Stimulated activated naive CD4-positive, alpha-beta T cell (primary cell): ENCODE measurements at regions not wholly inside any gene's neighbourhood (a gene's known extent, or its start where the extent isn't known, plus 50 kb on each side); places are given as distances from the start of the nearest gene placed in this dataset.
A peak's percentile ranks its signal among the peaks of the same experiment; 100 is the strongest.
"Not testable (repeated sequence)": the region's sequence is repeated elsewhere in the genome, so short reads cannot be mapped to it uniquely, and the experiment has no call there.

Source experiments
- DNase-seq, 6 experiments: peaks; one replicate each; lab custom pipeline; 2025; lab: John Stamatoyannopoulos, UW

- DNase-seq = no peak
These were observed 344.7 kb upstream of the TNC start for GRCh38 chr9:115462623-115463022.

- DNase-seq = no peak
These were observed 348.8 kb upstream of the TNC start for GRCh38 chr9:115466756-115467155.

DNA sequence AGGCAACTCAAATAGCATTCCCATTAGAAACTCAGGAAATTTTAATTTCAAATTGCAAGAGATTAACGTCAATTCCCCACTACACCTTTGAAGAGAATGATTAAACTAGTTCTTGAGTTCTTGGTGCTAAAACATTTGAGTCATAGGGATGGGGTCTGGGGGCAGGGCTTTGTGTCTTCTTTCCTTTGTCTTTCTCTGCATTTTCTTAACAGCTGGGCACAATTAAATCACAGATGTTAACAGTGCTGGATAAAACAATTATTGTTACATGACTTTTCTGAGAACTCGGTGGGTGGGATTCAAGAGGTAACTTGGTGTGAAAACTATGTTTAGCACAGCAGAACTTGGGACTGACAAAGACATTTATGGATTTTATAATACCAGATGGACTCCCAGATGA, 351.9 kb upstream of the TNC start:
- DNase-seq = no peak

GRCh38 chr9:115473032-115473431, 355.1 kb upstream of the TNC start:
- DNase-seq = not testable (repeated sequence)

DNA sequence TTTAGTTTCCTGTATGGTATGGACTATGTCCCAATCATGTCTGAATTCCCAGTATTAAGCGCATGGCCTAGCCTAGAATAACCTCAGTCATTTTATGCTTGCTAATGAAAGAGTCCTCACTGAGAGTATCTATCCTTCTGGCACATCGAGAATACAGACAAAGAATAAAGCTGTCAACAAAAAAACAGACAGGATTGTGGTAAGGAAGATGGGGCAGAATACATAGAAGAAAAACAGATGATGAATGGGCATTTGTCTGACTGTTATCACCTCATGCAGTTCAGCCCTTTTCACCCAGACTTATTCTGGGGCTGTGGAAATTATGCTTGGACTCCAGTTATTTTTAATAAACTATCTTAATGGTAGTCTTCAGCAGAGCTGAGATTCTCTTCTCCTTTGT, 363.8 kb upstream of the TNC start:
- DNase-seq = no peak

GRCh38 chr9:115482747-115483146, 364.8 kb upstream of the TNC start:
- DNase-seq = no peak

DNA sequence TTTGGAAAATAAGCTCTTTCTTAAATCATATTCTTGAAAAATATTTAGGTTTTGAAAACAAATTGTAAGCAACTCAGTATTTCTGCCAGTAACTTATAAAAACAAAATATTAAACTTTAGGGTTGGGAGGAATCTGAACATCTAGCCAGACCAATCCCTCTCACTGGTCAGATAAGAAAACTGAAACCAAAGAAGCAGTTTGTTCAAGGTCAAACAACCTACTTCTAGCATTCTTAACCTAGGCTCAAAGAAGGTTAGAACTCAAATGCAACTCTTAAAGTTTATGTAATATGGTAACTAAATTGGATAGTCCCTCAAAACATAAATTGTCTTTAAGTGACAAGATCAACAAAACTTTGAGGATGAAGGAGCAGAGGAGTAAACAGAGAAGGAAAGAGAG, 374.9 kb upstream of the TNC start:
- DNase-seq = no peak

DNA sequence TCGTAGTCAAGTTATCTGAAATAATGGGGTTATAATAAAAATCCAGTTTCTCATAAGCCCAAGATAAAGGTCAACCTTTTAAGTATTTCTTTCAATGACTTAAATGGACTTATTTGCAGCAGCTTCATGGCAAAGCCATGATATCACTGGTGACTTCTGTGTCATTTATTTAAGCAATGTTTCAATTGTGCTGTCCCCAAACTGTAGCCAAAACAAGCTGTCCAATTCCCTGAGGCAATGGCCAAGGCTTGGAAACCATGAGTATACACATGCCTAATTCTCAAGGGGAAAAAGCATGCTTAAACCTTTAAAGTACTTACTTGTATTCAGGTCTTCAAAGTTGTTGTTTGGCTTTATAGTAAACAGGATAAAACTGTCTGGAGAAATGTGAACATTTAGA, 376.4 kb upstream of the TNC start:
- no peak for DNase-seq

GRCh38 chr9:115495052-115495635, 377.2 kb upstream of the TNC start:
- no peak for DNase-seq

DNA sequence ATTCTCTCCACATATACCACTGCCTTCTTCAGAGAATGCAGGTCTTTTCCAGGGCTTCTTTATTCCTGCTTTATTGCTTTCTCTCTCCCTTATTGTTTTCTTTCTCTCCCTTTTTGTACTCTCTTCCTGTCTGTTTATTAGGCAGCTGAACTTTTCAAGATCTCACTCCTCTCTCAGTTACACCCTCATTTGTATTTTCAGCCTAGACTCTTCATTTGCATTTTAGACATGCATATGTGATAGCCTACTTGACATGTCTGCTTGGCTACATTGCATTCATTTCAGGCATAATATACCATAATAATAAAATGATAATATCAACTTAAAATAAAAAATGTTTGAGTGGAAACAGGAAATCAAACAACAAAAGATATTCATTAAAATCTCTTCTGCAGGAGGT, 377.9 kb upstream of the TNC start:
- DNase-seq = no peak

DNA sequence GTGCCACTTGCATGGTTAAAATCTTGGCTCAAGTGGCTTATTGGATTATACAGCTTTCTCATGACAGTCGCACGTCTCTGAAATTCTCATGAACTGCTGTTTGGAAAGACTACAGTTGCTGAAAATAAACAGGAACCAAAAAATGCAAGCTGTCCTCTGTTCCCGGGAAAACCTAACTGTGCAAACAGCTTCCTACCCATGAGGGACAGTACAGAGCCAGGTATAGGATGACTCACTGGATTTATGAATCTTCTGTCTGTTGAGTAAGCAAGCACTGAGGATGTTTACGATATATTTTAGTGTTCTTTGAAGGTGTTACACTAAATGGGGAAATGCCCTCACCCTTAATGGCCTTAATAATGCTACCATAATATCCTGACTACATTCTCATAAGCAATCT, 380.3 kb upstream of the TNC start:
- no peak for DNase-seq

DNA sequence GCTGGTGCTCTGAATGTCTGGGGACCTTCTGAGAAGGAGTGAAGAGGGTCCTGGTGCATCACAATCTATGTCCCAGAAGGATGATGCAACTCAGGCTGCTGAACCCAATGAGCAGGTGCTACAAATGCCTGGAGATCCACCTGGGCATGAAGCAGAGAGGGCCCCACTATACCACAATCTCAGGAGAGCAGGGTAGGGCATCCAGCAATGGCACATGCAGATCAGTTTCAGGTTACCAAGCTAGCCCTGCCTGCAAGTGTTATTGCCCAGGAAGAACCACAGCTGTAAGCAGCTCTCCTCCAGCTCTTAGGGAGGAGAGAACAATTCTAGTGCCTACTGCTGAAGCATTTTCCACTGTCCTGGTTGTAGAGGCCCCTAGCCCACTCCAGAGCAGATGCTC, 389.2 kb upstream of the TNC start:
- DNase-seq = no peak

DNA sequence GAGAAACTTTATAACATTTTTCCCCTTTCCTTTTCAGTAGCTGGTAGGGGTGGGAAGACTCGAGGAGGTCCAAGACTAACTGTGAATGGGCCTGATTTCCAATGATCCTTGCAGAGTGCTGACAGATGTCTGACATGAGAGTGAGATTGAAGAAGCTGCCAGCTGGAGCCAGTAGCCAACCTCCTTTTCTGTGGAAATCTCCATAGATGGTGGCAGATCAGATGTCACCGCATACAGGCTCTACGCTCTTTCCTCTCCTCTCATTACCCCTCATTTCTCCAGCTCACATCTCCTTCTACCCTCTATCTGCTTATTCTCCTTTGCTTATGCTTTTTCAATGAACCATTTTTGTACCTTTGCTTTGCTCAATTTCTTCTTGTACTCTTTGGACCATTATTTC, 395.2 kb upstream of the TNC start:
- no peak for DNase-seq

DNA sequence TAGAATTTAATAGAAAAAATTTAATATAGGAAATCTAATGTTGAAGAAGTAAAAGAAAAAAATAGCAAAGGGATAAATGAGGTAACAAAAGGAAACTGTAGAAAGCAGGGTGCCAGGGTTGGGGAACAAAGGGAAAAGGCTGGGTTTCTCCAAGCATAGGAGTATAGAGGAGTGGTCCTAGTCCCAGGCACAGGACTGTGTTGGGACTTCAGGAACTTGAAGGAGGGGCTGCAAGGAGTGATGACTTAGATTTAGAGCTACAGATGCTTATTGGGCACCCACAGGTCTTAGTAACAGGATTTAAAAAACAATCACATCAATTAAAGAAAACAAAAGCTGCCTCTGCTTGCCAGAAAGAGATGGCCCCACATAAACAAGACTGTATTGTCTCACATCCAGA, 396.5 kb upstream of the TNC start:
- DNase-seq = no peak

DNA sequence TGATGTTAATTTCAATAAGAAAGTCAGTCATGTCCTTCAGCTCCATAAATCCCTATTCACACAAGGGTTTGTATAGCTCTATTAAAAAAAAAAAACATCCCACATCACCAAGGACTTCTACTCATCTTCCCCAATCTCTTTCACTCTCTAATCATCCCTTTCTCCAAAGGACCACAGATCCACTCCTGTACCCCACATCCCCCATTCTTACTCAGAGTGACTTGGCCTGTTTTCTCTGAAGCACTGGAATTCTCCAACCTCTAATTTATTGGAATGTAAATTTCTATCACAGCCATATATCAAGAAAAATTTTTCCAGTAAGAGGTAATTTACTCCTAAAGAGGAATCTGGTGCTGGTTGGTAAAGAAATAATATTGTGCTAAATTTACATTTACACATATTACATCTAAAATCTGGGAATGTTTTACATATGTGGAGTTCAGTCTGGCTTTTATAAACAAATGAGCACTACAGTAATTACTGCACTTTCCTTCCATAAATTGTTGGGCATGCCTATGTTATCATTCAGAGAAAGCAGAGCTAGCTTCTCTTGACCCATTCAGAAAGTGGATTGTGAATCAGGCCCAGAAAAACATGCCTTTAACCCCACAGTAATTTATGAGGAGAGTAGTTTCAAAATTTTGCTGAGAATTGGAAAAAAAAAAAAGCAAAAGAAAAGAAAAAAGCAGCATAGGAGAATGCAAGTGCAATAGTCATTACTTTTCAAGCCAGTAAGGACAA, 399.5 kb upstream of the TNC start:
- DNase-seq = no peak

DNA sequence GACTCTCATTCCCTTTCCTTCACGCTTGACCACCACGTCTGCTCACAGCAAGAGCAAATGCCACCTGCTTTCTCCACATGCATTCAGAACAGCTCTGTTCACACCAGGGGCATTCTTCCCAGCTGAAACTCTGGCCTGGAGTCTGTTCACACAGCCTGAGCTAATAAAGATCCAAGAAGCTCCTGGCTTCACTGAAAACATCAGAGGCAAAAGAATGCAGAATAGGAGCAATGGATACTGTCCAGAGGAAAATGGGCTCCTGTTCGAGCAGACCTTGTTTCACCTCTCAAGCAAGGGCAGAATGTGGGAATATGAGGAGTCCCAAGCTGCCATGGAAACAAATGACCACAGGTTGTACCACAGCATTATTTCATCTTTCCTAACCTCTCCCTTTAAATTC, 402.7 kb upstream of the TNC start:
- no peak for DNase-seq

- no peak for DNase-seq
These were observed 405.0 kb upstream of the TNC start for GRCh38 chr9:115522912-115523311.

DNA sequence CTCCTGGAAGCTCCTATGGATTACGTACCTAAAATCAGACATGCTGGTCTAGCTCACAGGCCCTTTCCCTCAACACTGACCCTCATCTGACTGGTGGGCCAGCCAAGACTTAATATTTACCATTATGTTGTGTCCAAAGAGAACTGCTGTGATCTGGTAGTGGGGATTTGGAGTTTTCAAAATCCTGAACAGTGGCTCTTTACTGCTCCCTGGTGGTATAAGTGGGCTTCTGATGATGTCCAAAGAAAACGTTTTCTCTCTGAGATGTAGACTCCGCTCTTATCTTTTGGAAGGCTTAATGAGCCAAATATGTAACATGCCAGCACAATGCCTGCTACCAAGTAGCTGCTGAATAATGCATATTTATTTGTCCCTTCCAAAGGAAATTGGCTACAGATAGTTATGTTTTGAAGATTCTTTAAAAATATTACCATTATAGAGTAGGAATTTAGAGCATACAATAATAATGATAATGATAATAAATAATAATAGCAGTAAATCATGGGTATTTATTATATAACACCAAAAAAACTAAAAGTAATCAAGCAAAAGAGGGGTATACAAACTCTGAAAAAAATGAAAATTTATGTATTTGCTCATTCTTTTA, 406.6 kb upstream of the TNC start:
- peak in 2 of 6 experiments; percentile 1 to 13 for DNase-seq

DNA sequence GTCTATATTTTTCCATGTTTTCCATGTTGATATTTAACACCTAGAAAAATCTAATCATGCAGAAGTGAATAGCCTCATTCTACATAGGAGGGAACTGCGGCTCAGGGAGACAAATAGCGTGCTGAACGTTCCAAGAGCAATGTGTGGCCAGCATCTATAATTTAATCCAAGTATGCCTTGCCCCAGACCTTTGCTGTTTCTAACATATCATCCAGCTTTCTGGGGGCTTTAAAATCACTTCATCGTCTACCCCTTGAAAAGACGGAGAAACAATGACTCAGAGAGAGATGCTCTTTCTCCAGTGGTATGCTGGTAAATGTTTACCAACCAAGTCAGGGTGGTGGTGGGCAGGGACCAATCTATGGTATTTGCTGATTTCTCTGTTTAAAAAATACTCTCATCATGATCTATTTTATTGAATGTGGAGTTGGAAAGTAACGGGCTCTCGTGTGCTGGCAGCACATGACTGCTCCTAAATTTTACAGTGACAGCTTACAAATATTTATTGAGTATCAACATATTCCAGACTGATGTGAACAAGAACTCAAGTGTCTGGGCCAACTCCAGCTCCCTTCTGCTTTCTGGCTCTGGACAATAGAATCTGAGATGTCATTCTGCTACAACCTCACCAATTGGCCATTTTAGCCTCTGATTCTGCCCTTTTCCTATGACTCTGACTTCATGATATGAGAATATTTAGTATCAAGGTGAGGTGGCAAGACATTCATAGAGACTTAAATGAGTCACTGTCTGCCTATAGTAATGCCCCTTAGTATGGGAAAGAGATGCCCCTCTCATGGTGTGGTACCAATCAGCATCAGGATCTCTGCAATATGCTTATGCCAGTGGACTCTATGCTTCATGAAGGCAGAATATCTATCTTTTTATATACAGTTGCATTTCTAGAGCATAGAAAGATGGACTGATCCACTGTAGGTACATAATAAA, 407.4 kb upstream of the TNC start:
- DNase-seq = no peak

GRCh38 chr9:115531410-115532125, 413.6 kb upstream of the TNC start:
- no peak for DNase-seq

- no peak for DNase-seq
These were observed 415.6 kb upstream of the TNC start for GRCh38 chr9:115533511-115533910.

- no peak for DNase-seq
These were observed 422.1 kb upstream of the TNC start for GRCh38 chr9:115540091-115540490.
